Mesodermal cell (in vitro differentiated cells): ENCODE measurements at regions not wholly inside any gene's neighbourhood (a gene's known extent, or its start where the extent isn't known, plus 50 kb on each side); places are given as distances from the start of the nearest gene placed in this dataset.

ENCODE experiments used
- H3K27ac ChIP-seq: 2 replicates; pipeline ENCODE4 v1.7.0; 2013; ENCODE audit warnings: mild to moderate bottlenecking, low read depth, low read length, moderate library complexity; ENCODE audit not compliant: severe bottlenecking
- H3K36me3 ChIP-seq: 2 replicates; pipeline ENCODE4 v1.7.1; 2013; ENCODE audit warnings: mild to moderate bottlenecking, low read length, moderate library complexity; ENCODE audit not compliant: control insufficient read depth, insufficient read depth
- H3K4me1 ChIP-seq: one replicate; pipeline ENCODE4 v1.7.1; 2013; ENCODE audit warnings: mild to moderate bottlenecking, low read length; ENCODE audit not compliant: insufficient read depth, control insufficient read depth, poor library complexity, severe bottlenecking
- H3K4me3 ChIP-seq: 2 replicates; pipeline ENCODE4 v1.7.0; 2013; ENCODE audit warnings: low read length, control low read depth, mild to moderate bottlenecking; ENCODE audit not compliant: insufficient read depth, poor library complexity, severe bottlenecking; ENCODE audit errors: extremely low read depth
- H3K9me3 ChIP-seq: 2 replicates; pipeline ENCODE4 v1.7.1; 2013; ENCODE audit warnings: mild to moderate bottlenecking, low read length, moderate library complexity; ENCODE audit not compliant: control insufficient read depth
- WGBS, 2 experiments: methylation state at CpG; one replicate each; pipeline ENCODE4 v1.1.5; 2013; ENCODE audit warnings: missing lambda C conversion rate in 2 of 2; ENCODE audit not compliant: insufficient coverage in 2 of 2; 5-methylcytosine and 5-hydroxymethylcytosine counted together

- H3K9me3 ChIP-seq: no peaks in the 10 kb centered on the region
- WGBS, 2 experiments: no CpG with 5 or more reads among the region's 1 CpG
- H3K4me1 ChIP-seq: no peaks in the 10 kb centered on the region
- no peaks in the 10 kb centered on the region for H3K36me3 ChIP-seq
- no peak overlapping the region for H3K4me3 ChIP-seq
- H3K27ac ChIP-seq: no peak overlapping the region
Observed at GRCh38 chr5:163967268-163967667, 461.8 kb downstream of the MAT2B start.

DNA sequence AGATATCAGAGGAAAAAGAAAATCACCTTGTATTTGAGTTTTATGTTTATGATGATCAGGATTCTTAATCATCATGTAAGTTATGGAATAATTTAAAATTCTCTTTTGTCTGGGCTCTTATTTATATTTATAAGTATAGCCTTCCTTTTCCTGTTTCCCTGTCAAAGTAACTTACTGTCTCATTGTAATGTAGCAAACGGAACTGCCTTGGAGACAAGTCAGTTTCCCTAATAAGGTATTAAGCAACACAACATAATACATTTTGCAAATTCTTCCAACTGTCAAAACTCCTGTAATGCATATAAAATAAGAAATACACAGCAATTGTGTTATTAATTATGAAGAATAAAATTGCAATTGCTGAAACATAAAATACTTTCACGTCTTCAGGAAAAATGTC is 463.2 kb downstream of the MAT2B start:
- 60% methylated on average over 1 of the region's 2 CpGs; no CpG with 5 or more reads in 1 of the 2 experiments for WGBS, 2 experiments
- no peaks in the 10 kb centered on the region for H3K9me3 ChIP-seq
- H3K27ac ChIP-seq: no peak overlapping the region
- H3K36me3 ChIP-seq: no peaks in the 10 kb centered on the region
- no peak overlapping the region for H3K4me3 ChIP-seq
- H3K4me1 ChIP-seq: no peaks in the 10 kb centered on the region

DNA sequence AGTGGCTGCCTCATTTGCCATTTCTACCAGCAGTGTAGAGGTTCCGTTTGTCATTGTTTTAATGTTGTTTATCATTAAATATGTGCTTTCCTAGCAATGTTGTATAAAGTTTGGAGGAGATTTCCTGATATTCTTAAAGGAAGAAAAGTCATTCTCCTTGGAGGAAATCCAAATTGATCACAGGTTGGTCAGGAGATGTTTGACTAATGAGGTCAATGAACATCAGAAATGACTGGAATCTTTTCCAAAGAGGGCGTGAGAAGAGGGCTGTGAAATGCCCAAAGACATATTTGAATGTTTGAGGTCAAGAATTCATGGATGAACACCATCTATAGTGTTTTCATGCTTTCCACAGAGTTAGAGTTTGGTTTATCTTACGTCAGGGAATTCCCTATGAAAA is 471.3 kb downstream of the MAT2B start:
- H3K4me1 ChIP-seq: no peaks in the 10 kb centered on the region
- no peak overlapping the region for H3K27ac ChIP-seq
- H3K4me3 ChIP-seq: no peak overlapping the region
- 89 to 100% methylated on average over 1 of the region's 3 CpGs for WGBS, 2 experiments
- no peaks in the 10 kb centered on the region for H3K36me3 ChIP-seq
- no peaks in the 10 kb centered on the region for H3K9me3 ChIP-seq

DNA sequence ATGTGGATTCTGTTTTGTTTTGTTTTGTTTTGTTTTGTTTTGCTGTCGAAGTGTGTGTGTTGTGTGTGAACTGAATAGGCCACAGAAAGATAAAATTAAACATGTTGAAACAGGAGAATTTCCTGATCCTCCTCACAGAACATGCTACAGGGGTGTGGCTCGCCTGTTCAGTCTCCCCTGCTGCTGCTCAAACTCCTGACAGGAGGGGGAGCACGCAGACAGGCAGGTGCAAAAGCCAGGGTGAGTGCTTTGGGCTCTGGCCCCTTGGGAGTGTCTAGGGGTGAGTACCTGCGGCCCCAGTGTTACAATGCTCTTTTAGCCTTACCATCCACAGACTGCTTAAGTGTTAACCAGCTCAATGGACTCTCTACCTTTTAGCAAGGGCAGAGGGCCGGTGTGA is 473.5 kb downstream of the MAT2B start:
- H3K4me1 ChIP-seq: no peaks in the 10 kb centered on the region
- WGBS, 2 experiments: 35 to 80% methylated on average over 1 to 3 of the region's 5 CpGs

DNA sequence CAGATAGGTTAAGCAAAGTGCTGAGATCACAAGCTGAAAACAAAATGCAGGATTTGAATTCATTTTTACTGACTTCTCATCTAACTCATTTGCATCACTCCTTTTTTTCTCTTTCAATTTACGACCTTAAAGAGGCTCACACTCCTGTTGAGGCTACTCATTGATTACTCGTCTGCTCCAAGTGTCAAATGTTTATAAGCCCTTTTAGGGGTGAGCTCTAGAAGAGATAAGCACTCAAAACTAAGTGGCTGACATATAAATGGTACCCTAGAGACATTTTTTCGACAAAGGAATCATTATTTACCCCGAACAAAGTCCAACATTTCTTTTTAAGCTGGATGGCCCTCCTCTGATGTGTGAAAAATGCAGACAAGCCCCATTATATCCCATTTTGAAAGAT is 483.1 kb downstream of the MAT2B start:
- 52 to 86% methylated on average over 1 to 4 of the region's 4 CpGs for whole genome bisulfite sequencing, 2 experiments
- Histone ChIP-seq H3K4me1 (no peaks in the 10 kb centered on the region), H3K36me3 (no peaks in the 10 kb centered on the region), H3K9me3 (no peaks in the 10 kb centered on the region), H3K27ac (no peak overlapping the region), H3K4me3 (no peak overlapping the region)

More for the DNA sequence above, 473.5 kb downstream of the MAT2B start:
- H3K9me3 ChIP-seq: no peaks in the 10 kb centered on the region
- H3K27ac ChIP-seq: no peak overlapping the region
- no peaks in the 10 kb centered on the region for H3K36me3 ChIP-seq
- no peak overlapping the region for H3K4me3 ChIP-seq

DNA sequence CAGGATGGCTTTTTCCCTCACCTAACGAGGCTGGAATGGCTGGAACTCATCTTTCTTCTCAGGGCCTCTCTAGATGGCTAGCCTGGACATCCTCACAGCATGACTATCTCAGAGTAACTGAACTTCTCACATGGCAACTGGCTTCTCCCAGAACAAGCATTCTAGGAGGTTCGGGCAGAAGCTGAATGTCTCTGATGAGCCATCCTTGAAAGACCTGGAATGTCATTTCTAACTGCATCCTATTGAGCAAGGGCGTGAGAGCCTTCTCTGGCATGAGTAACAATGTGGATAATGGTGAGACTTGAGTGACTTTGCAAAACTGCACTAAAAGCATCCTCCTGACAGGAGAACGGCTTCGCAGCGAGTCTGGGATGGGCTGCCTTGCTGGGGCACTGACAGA is 487.7 kb downstream of the MAT2B start:
- WGBS, 2 experiments: 96% methylated on average over 6 of the region's 6 CpGs
- H3K9me3 ChIP-seq: no peaks in the 10 kb centered on the region
- no peaks in the 10 kb centered on the region for H3K4me1 ChIP-seq
- no peak overlapping the region for H3K27ac ChIP-seq
- no peaks in the 10 kb centered on the region for H3K36me3 ChIP-seq
- no peak overlapping the region for H3K4me3 ChIP-seq

DNA sequence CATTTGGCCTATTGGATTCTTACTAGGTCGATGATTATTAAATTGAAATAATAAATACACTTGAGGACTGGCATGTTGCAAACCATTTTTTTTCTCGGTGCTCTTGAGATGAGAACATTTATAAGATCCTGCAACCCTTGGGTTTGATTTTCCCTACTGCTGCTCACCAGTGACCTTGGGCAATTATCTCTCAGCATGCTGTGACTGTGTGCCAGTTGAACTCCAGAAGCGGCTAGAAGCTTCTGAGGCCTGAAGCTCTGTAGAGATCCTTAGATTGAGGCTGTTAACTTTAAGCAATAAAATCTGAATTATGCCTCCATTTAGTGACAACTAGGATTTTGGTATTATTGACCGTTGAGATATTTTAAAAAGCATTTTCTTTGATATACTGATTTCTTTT is 489.8 kb downstream of the MAT2B start:
- Histone ChIP-seq H3K27ac (no peak overlapping the region), H3K9me3 (no peaks in the 10 kb centered on the region), H3K4me3 (no peak overlapping the region), H3K36me3 (no peaks in the 10 kb centered on the region), H3K4me1 (no peaks in the 10 kb centered on the region)
- WGBS, 2 experiments: 71 to 89% methylated on average over 1 to 2 of the region's 4 CpGs

GRCh38 chr5:163997965-163998364 is 492.5 kb downstream of the MAT2B start:
- H3K36me3 ChIP-seq: no peaks in the 10 kb centered on the region
- H3K27ac ChIP-seq: no peak overlapping the region
- H3K4me1 ChIP-seq: no peaks in the 10 kb centered on the region
- H3K4me3 ChIP-seq: no peak overlapping the region
- no peaks in the 10 kb centered on the region for H3K9me3 ChIP-seq

DNA sequence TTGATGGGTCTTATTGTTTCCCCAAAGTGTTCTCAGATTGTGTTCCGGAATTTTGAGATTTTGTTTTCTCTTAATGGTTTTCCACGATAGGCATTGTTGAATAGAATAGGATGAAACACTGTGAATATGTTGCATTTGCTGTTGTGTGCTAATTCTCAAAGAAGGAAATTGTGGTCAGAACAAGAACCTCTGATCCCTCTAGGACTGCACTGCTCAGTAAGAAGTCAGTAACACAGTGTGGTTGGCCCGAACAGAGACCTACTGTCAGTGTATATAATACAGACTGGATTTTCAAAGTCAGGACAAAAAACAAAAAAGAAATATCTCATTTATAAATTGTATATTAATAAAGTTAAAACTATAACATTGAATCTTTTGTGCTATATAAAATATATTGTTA is 494.8 kb downstream of the MAT2B start:
- Histone ChIP-seq H3K9me3 (no peaks in the 10 kb centered on the region), H3K4me1 (no peaks in the 10 kb centered on the region), H3K36me3 (no peaks in the 10 kb centered on the region), H3K4me3 (no peak overlapping the region), H3K27ac (no peak overlapping the region)
- 70 to 88% methylated on average over 2 of the region's 3 CpGs for WGBS, 2 experiments

DNA sequence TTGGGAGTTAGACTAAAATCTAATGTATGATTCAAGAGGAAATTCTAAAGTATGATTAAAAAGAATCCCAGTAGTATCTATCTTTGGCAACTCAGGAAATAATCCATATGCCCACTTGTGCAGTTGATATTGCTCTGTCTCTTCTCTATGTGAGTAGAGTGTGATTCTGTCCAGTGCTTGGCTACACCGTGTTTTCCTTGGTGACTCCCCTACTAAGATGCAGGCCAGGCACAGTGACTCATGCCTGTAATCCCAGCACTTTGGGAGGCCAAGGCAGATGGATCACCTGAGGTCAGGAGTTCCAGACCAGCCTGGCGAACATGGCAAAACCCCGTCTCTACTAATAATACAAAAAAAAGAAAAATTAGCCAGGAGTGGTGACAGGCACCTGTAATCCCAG is 495.4 kb downstream of the MAT2B start:
- no peak overlapping the region for H3K4me3 ChIP-seq
- 57% methylated on average over 1 of the region's 3 CpGs; no CpG with 5 or more reads in 1 of the 2 experiments for WGBS, 2 experiments
- no peaks in the 10 kb centered on the region for H3K36me3 ChIP-seq
- no peaks in the 10 kb centered on the region for H3K4me1 ChIP-seq
- no peaks in the 10 kb centered on the region for H3K9me3 ChIP-seq
- no peak overlapping the region for H3K27ac ChIP-seq

DNA sequence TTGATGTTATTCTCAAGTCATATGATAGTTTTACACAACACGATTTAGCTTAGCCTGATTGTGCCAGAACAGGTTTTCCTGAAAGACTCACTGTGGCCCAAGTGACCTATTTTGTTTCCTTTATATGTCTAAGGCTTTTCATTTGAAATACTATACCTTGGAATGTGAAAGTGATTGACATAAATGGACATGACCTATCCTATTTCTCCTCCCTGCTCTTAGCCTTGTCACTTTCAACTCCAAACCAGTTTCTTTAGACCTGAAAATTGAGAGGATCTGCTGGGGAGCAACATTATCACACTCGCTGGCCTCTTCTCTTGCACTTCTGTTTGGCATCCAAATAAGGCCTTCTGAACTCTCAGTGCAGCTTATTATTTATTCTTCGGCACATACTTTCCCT is 496.8 kb downstream of the MAT2B start:
- Histone ChIP-seq H3K36me3 (no peaks in the 10 kb centered on the region), H3K9me3 (no peaks in the 10 kb centered on the region), H3K27ac (peak overlapping the region; percentile 1), H3K4me1 (no peaks in the 10 kb centered on the region), H3K4me3 (no peak overlapping the region)
- 100% methylated on average over 1 of the region's 3 CpGs; no CpG with 5 or more reads in 1 of the 2 experiments for WGBS, 2 experiments

DNA sequence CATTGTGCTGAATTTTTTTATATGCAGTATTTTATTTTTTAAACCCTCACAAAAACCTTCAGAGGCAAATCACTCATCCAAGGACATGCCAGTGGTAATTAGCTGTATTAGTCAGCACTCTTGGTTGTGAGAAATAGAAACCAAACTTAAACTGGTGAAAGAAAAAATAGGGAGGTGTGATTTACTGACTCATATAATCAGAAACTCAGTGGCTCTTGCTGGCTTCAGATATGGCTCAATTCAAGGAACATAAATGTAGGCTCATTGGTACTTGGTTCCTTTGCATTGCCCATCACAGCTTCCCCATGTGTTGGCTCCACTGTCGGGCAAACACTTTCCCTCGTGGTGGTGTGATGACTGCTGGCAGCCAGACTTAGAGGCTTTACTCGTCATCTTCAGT is 497.2 kb downstream of the MAT2B start:
- WGBS, 2 experiments: 97 to 100% methylated on average over 3 of the region's 3 CpGs
- no peak overlapping the region for H3K4me3 ChIP-seq
- H3K27ac ChIP-seq: peak overlapping the region; percentile 1
- H3K4me1 ChIP-seq: no peaks in the 10 kb centered on the region
- no peaks in the 10 kb centered on the region for H3K36me3 ChIP-seq
- no peaks in the 10 kb centered on the region for H3K9me3 ChIP-seq
